ENCODE measurements at regions not wholly inside any gene's neighbourhood (a gene's known extent, or its start where the extent isn't known, plus 50 kb on each side); places are given as distances from the start of the nearest gene placed in this dataset.

DNA sequence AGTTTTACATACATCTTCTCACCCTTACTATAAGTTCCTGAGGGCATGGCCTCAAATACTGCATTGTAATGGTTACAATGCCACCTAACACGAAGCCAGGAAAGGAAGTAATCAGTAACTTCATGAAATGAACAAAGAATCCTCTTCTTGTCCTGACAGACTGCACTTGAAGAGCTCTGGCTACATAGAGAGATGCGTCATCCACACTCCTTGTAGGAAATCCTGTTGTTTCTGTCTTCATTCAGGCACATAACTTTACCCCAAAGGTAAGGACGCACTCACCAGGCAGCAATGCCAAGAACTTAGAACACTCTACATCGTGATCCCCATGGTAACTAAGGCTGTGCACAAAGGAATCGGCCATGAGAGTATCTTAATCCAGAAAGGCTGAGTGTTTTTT lies 80.3 kb upstream of the ARID5B start:
- Histone ChIP-seq H4K20me1 (ENCODE audit: control insufficient read depth, insufficient read depth, low read length, poor library complexity, severe bottlenecking) (no peaks in the 10 kb centered on the region), H3K79me2 (ENCODE audit: control insufficient read depth, insufficient read depth, low read length) (no peaks in the 10 kb centered on the region), H3K4me3 (ENCODE audit: control extremely low read depth in 1 of 5, extremely low read depth in 1 of 5, insufficient read depth in 1 of 5, low read depth in 2 of 5, low read length in 4 of 5) (no peak overlapping the region), H3K27me3 (replicated peaks in 1 of 4; ENCODE audit: control extremely low read depth in 1 of 4, control insufficient read depth in 3 of 4, insufficient read depth in 4 of 4, low read length in 3 of 4) (no peaks in the 10 kb centered on the region), H3K9ac (ENCODE audit: low read length) (no peak overlapping the region), H3K4me2 (replicated peaks; ENCODE audit: low read depth, low read length, poor library complexity, severe bottlenecking) (no peak overlapping the region), H2AFZ (ENCODE audit: insufficient read depth, low read depth, low read length, poor library complexity, severe bottlenecking) (no peak overlapping the region), H3K27ac (ENCODE audit: low read length in 2 of 2) (no peak overlapping the region), H3K9me3 (ENCODE audit: control extremely low read depth in 1 of 3, control insufficient read depth in 2 of 3, insufficient read depth in 1 of 3, low read length in 2 of 3) (peaks cover 0 to 1% (median 0%) of the 10 kb centered on the region in 3 donors), H3K4me1 (ENCODE audit: control insufficient read depth in 2 of 2, insufficient read depth in 2 of 2, low read length in 2 of 2) (no peaks in the 10 kb centered on the region), H3K36me3 (replicated peaks in 1 of 2; ENCODE audit: control extremely low read depth in 1 of 2, control insufficient read depth in 1 of 2, extremely low read depth in 1 of 2, insufficient read depth in 2 of 2, low read length in 1 of 2) (no peaks in the 10 kb centered on the region)
- ATAC-seq (ENCODE audit: low read depth): no peak
- intact Hi-C loops (cut with micrococcal nuclease): no loop called here
- no peak for DNase-seq
- ChIA-PET CTCF (interaction anchor here (1.2 to 1.5 kb wide), 2 partner anchors 16 to 70 kb away, joined by 3 to 5 read pairs; no protein-coding TSS in a partner anchor), POLR2A (no interaction called here)
- no peak for TF ChIP-seq EZH2 (IDR thresholded peaks at IDR 0.05; ENCODE audit: borderline replicate concordance, insufficient read depth, low read depth, low read length, poor library complexity, severe bottlenecking)
- Mint-ChIP-seq H3K27ac (no peak overlapping the region), H3K4me1 (no peaks in the 10 kb centered on the region), H3K4me3 (no peak overlapping the region), H3K9me3 (ENCODE audit: insufficient read depth) (no peaks in the 10 kb centered on the region), H3K27me3 (no peaks in the 10 kb centered on the region)
- 81% methylated on average over 4 of the region's 5 CpGs for WGBS (ENCODE audit: insufficient coverage)

DNA sequence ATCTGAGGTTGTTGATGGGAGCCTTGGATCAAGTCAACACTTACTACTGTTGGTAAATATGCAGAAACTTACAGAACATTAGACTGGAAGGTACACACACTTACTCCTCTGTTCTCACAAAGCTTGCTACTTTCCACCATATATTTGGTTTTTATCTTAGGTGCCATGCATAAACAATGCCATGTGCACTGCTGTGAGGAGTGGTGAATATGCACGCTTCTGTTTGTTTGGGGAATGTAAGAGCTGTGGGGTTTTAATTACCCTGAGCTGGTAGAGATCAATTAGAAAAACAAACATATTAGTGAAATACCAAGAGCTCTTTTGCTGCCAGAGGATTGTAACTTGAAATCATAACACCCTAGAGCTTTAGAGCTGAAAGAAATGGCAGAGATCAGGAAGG lies 79.8 kb upstream of the ARID5B start:
- Histone ChIP-seq H3K9ac (ENCODE audit: low read length) (no peak overlapping the region), H3K27me3 (replicated peaks in 1 of 4; ENCODE audit: control extremely low read depth in 1 of 4, control insufficient read depth in 3 of 4, insufficient read depth in 4 of 4, low read length in 3 of 4) (no peaks in the 10 kb centered on the region), H3K4me2 (replicated peaks; ENCODE audit: low read depth, low read length, poor library complexity, severe bottlenecking) (no peak overlapping the region), H3K79me2 (ENCODE audit: control insufficient read depth, insufficient read depth, low read length) (no peaks in the 10 kb centered on the region), H3K4me1 (ENCODE audit: control insufficient read depth in 2 of 2, insufficient read depth in 2 of 2, low read length in 2 of 2) (no peaks in the 10 kb centered on the region), H3K9me3 (ENCODE audit: control extremely low read depth in 1 of 3, control insufficient read depth in 2 of 3, insufficient read depth in 1 of 3, low read length in 2 of 3) (peaks cover 0 to 1% (median 0%) of the 10 kb centered on the region in 3 donors), H3K36me3 (replicated peaks in 1 of 2; ENCODE audit: control extremely low read depth in 1 of 2, control insufficient read depth in 1 of 2, extremely low read depth in 1 of 2, insufficient read depth in 2 of 2, low read length in 1 of 2) (no peaks in the 10 kb centered on the region), H3K4me3 (ENCODE audit: control extremely low read depth in 1 of 5, extremely low read depth in 1 of 5, insufficient read depth in 1 of 5, low read depth in 2 of 5, low read length in 4 of 5) (no peak overlapping the region), H2AFZ (ENCODE audit: insufficient read depth, low read depth, low read length, poor library complexity, severe bottlenecking) (no peak overlapping the region), H4K20me1 (ENCODE audit: control insufficient read depth, insufficient read depth, low read length, poor library complexity, severe bottlenecking) (no peaks in the 10 kb centered on the region), H3K27ac (ENCODE audit: low read length in 2 of 2) (no peak overlapping the region)
- no peaks in the 10 kb centered on the region for H3K27me3 Mint-ChIP-seq
- H3K27ac Mint-ChIP-seq: no peak overlapping the region
- no peaks in the 10 kb centered on the region for H3K9me3 Mint-ChIP-seq (ENCODE audit: insufficient read depth)
- WGBS (ENCODE audit: insufficient coverage): no CpG with 5 or more reads among the region's 1 CpG
- intact Hi-C loops (cut with micrococcal nuclease): no loop called here
- no peak overlapping the region for H3K4me3 Mint-ChIP-seq
- ChIA-PET CTCF (interaction anchor here (1.2 to 1.5 kb wide), 2 partner anchors 16 to 71 kb away, joined by 3 to 5 read pairs; no protein-coding TSS in a partner anchor), POLR2A (no interaction called here)
- TF ChIP-seq EZH2 (IDR thresholded peaks at IDR 0.05; ENCODE audit: borderline replicate concordance, insufficient read depth, low read depth, low read length, poor library complexity, severe bottlenecking): no peak
- TF ChIP-seq CTCF (IDR thresholded peaks at IDR 0.05): no peak
- DNase-seq (no peak), ATAC-seq (ENCODE audit: low read depth) (no peak)
- H3K4me1 Mint-ChIP-seq: no peaks in the 10 kb centered on the region
